T1000 (cell line): ENCODE measurements at regions not wholly inside any gene's neighbourhood (a gene's known extent, or its start where the extent isn't known, plus 50 kb on each side); places are given as distances from the start of the nearest gene placed in this dataset.
"Not testable (repeated sequence)": the region's sequence is repeated elsewhere in the genome, so short reads cannot be mapped to it uniquely, and the experiment has no call there.

Experiments used
- DNase-seq: peaks from one replicate; lab custom pipeline; 2025; ENCODE audit warnings: mixed read lengths; lab: John Stamatoyannopoulos, UW

DNA sequence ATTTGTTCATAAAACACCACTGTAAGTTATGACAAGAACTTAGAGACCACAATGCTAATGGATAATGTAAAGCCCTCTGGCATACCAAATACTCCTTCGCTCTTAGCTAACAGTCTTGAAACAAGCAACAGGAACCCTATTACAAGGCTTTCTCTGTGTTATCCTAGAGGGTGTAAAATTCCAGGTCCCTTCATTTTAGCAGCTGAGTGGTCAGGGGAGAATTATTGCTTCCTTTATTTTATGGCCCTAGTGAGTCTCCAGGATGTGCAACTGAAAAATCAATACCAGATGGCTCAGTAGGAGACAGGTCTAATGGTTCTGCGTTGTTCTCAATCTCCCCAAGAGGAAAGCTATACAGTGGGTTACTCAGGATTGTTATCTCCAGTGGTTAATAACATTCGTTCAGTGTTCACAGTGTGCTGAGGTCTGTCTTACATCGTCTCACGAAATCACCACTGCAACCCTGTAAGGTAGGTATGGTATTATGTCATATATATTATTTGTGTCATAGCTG is 172.7 kb upstream of the CNOT2 start:
- DNase-seq, result no peak

- DNase-seq, result no peak
Measured at GRCh38 chr12:70074510-70074909, 168.7 kb upstream of the CNOT2 start.

DNA sequence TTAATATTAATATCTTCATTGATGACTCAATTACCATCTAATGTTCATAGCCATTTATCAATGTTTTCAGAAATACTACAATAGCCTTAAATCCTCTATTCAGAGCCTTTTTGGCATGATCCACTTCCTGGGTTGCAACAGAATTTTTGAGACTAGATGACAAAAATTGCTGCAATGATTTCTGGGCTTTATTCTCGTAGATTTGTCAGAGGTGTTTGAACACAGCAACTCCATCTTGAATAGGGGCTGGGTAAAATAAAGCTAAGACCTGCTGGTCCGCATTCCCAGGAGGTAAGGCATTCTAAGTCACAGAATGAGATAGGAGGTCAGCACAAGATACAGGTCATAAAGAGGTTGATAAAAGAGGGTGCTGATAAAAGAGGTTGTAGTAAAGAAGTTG is 165.8 kb upstream of the CNOT2 start:
- DNase-seq, result no peak

GRCh38 chr12:70078161-70078560 is 165.1 kb upstream of the CNOT2 start:
- DNase-seq, result no peak

DNA sequence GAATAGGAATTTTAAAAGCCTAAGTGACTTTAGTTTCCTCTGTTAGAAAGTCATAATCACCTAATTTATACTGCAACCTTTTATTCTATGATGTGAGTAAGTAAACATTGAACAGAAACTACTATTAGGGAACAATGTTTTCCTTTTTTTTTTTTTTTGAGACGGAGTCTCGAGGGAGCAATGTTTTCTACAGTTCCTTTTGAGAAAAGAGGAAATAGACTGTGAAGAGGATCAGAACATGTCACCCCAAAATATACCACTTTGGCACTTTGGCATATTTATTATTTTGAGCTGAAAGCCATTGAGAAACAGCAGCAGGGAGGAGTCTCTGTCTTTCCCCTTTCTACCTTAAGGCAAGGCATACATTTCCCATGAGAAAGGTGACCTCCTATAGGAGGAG is 162.7 kb upstream of the CNOT2 start:
- no peak for DNase-seq

- DNase-seq, result no peak
Measured at GRCh38 chr12:70082997-70083676, 160.1 kb upstream of the CNOT2 start.

DNA sequence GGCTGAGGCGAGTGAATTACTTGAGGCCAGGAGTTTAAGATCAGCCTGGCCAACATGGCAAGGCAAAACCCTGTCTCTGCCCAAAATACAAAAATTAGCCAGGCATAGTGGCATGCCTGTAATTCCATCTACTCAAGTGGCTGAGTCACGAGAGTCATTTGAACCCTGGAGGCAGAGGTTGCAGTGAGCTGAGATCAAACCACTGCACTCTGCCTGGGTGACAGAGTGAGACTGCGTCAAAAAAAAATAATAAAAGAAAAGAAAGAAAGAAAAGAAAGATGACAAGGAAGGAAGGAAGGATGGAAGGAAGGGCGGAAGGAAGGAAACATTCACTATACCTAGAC is 159.6 kb upstream of the CNOT2 start:
- no peak for DNase-seq

- not testable (repeated sequence) for DNase-seq
Measured at GRCh38 chr12:70086372-70086771, 156.9 kb upstream of the CNOT2 start.

DNA sequence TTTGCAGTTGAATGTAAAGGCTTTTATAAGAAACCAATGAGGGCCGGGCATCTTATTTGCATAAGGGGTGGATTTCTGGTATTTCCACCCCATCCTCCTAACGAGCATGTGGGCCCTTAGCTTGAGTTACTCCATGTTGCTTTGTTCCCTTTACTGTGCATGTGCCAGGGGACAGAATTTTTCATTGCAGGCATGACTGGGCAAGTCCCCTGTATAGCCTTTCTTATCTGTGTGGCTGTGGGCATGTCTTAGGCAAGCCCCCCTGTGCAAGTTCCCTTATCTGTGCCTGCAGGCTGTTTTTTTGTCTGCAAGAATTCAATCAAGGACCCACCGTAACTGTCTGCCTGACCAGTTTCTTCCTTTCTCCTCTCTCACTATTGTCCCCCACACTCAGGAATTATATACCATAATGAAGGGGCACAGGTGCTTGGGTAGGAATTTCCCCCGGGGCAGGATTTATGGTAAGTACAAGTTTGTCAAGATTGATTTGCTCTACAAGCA is 152.2 kb upstream of the CNOT2 start:
- no peak for DNase-seq

GRCh38 chr12:70094467-70094866 is 148.8 kb upstream of the CNOT2 start:
- DNase-seq, result no peak

DNA sequence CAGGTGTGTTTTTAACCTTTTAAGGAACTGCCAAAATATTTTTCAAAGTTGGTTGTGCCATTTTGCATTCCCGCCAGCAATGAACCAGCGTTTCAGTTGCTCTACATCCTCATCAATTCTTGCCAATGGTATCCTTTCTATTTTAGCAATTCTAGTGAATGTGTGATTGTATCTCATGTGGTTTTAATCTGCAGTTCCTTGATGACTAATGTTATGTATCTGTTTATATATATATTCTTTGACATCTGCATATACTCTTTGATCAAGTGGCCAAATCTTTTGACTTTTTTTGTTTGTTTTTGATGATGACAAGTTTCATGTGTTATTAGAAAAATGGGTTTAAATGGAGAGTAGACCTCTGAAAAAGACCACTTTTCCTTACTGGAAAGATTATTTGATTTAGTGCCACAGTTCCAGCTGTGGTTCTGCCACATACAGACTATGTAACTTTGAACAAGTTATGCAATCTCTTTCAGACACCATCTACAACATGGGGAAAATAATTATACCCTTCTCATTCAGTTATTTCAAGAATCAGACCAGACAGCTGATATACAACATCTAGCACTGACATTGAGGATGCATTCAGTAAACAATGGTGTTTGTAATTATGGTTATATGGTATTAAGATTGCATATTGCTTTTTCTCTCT is 146.3 kb upstream of the CNOT2 start:
- no peak for DNase-seq

DNA sequence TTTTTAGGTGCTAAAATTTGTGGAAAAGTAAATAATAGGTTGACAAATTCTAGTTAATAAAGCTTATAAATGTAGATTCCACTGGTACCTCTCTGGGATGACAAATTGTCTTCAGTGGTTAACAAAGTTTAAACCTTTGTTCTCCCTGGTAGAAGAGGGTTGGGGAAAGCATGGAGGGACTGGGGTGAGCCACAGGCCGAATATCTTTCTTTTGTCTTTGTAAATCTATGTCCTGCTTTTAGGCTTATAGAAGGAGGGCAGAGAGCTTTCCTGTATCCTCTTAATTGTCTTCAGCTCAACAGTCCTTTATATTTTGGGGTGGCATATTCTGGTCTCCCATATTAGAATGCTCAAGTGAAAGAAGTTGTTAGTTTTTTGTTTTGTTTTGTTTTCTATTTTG is 142.2 kb upstream of the CNOT2 start:
- no peak for DNase-seq

DNA sequence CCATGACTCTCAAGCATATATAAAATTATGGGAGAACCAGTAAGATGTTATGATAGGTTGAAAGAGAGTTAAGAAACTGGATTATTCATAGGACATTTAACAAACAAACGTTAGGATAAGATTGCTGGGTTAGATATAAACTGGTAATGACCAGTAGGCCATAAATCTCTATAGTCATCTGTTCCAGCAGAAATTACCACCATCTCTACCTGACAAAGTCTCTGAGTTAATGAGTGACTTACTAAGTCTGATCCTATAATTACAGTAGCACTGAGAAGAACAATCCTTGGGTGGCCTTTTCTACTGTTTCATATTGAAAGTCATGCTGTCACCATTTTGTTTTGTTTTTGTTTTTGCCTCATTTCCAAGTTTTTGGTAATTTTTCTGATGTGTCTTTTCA is 136.9 kb upstream of the CNOT2 start:
- no peak for DNase-seq

DNA sequence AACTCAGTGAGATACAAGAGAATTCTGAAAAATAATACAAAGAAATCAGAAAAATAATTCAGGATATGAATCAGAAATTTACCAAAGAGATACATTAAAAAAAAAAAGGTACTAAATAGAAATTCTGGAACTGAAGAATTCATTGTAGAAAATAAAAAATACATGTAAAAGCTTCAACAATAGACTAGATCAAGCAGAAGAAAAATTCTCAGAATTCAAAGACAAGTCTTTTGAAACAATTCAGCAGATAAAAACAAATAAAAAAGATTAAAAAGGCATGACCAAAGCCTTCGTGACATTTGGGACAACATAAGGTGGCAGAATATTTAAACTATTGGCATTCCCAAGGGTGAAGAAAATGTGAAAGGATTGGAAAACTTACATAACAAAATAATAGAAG is 133.1 kb upstream of the CNOT2 start:
- DNase-seq, result no peak

DNA sequence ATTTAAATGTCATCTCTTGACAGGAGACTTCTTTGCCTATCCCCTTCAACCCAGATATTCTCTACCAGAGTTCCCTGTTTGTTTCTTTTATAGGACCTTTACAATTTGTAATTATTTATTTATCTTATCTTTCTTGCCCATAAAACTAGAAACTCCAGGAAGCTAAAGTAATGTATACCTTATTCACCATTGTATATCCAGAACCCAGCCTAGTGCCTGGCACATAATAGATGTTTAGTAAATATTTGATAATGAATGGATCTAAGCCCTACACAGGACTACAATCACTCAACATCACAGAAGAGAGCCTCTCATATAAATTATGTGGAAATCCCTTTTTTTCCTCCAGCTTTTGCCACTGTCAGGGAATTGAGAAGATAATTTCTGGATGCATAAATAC is 125.6 kb upstream of the CNOT2 start:
- DNase-seq, result no peak

GRCh38 chr12:70120970-70121369 is 122.3 kb upstream of the CNOT2 start:
- DNase-seq, result no peak

- DNase-seq, result no peak
Measured at GRCh38 chr12:70121562-70121961, 121.7 kb upstream of the CNOT2 start.

GRCh38 chr12:70122804-70123203 is 120.4 kb upstream of the CNOT2 start:
- DNase-seq, result no peak

- no peak for DNase-seq
Measured at GRCh38 chr12:70149013-70149412, 94.2 kb upstream of the CNOT2 start.

DNA sequence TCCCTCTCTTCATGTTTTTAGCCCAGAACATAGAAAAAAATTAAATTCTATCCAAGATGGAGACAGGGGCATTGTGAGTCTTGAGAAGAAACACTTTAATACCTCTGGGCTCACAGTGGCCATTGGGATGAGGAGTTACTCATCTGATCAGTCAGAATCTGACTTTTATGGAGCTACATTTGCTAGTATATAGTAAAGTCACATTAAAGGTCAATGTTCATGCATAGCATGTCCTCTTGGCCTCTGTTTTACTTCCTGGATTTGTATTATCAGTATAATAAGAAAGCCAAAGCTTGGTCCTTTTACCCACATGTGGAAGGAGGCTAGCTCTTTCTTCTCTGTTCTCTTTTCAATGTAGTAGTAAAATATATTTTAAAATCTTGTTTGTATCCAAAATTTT is 93.6 kb upstream of the CNOT2 start:
- no peak for DNase-seq

- no peak for DNase-seq
Measured at GRCh38 chr12:70150230-70150629, 93.0 kb upstream of the CNOT2 start.

DNA sequence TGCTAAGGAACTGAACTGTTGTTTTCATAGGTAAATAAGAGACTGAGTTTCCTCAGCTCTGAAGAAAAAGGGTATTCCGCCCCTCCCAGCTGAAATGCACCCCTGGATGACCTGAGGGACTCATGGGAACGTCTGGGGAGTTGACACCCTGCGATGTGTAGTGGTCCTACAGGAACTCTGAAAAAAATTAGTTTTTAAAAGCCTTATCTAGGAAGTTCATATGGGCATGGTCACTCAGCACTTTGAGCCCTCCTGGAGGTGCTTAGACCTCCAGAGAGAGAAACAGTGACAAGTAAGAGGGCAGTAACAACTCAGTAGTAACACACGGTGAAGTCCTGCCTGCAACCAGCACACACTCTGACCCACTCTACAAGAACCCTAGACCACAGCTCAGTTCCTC is 91.2 kb upstream of the CNOT2 start:
- no peak for DNase-seq

DNA sequence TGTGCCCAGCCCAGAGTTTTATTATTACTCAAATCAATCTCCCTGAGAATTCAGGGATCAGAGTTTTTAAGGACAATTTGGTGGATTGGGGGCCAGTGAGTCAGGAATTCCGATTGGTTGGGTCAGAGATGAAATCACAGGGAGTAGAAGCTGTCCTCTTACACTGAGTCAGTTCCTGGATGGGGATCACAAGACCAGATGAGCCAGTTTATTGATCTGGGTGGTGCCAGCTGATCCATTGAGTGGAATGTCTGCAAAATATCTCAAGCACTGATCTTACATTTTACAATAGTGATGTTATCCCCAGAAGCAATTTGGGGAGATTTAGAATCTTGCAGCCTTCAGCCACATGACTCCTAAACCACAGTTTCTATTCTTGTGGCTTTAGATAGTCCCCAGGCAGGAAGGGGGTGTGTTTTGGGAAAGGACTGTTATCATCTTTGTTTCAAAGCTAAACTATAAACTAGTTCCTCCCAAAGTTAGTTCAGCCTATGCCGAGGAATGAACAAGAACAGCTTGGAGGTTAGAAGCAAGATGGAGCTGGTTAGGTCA is 89.1 kb upstream of the CNOT2 start:
- DNase-seq, result peak; percentile 97
